ENCODE measurements at regions not wholly inside any gene's neighbourhood (a gene's known extent, or its start where the extent isn't known, plus 50 kb on each side); places are given as distances from the start of the nearest gene placed in this dataset.

GRCh38 chr5:163877865-163878264, 372.4 kb downstream of the MAT2B start:
- TF ChIP-seq, protein P1, sequence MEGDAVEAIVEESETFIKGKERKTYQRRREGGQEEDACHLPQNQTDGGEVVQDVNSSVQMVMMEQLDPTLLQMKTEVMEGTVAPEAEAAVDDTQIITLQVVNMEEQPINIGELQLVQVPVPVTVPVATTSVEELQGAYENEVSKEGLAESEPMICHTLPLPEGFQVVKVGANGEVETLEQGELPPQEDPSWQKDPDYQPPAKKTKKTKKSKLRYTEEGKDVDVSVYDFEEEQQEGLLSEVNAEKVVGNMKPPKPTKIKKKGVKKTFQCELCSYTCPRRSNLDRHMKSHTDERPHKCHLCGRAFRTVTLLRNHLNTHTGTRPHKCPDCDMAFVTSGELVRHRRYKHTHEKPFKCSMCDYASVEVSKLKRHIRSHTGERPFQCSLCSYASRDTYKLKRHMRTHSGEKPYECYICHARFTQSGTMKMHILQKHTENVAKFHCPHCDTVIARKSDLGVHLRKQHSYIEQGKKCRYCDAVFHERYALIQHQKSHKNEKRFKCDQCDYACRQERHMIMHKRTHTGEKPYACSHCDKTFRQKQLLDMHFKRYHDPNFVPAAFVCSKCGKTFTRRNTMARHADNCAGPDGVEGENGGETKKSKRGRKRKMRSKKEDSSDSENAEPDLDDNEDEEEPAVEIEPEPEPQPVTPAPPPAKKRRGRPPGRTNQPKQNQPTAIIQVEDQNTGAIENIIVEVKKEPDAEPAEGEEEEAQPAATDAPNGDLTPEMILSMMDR (conservative IDR thresholded peaks at IDR 0.05) = no peak
- no peak overlapping the region for H3K27ac ChIP-seq

- TF ChIP-seq, protein P1 (conservative IDR thresholded peaks at IDR 0.05) = no peak
- no peak overlapping the region for H3K27ac ChIP-seq
Measured at GRCh38 chr5:163878490-163878889, 373.1 kb downstream of the MAT2B start.

- TF ChIP-seq, protein P1 (conservative IDR thresholded peaks at IDR 0.05) = no peak
- H3K27ac ChIP-seq = no peak overlapping the region
Measured at GRCh38 chr5:163880302-163880701, 374.9 kb downstream of the MAT2B start.

DNA sequence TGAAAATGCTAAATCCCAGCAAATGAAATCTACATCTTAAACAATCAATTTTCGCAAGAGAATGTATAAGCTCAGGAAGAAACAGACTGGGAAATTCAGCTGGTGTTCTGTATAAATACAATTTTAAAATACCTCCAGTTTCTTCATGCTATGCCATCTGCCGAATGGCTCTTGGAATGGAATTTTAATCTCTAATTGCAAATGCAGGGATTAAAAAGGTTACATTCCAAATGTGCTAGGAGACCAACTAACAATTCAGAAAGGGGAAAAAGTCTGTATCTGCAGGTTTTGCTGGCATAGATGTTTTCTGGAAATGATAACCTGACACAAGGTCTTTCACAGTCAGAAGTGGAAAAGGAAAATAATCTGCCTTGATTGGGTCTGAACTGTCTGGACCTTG, 379.7 kb downstream of the MAT2B start:
- TF ChIP-seq, protein P1 (conservative IDR thresholded peaks at IDR 0.05) = no peak
- no peak overlapping the region for H3K27ac ChIP-seq

DNA sequence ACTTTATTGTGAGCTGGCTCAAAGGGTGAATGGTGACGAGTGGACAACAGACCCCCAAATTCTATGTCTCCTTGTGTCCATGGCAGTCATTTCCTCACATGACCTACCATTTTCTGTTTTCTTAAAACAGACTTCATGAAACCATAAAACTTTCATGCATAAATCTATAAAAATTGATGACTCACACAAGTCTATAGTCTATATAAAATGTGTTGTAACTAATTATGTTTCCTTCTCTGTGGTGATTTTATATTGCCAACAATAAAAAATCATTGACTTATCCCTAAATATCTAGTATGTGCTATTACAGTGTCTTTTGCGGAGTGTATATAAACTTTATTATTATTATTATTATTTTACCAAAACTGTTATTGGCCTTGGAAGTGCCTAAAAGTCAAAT, 382.4 kb downstream of the MAT2B start:
- H3K27ac ChIP-seq = no peak overlapping the region
- TF ChIP-seq, protein P1 (conservative IDR thresholded peaks at IDR 0.05) = no peak

DNA sequence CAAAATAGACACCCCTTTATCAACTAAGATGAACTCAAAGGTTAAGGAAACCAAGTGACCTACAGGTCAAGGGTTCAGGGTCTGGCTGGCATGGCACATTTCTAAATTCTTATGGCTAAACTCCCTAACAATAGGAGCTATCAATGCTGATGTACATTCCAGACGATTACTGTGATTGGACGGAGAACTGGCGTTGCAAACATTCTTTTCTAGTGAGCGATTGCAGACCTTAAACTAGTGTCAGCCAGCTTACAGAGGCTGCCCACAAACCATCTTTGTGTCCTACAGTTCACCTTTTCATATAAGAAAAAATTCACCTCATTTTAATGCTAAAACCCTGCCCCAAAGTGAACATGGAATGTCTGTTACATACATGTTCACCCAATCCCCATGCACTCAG, 382.9 kb downstream of the MAT2B start:
- TF ChIP-seq, protein P1 (conservative IDR thresholded peaks at IDR 0.05) = no peak
- no peak overlapping the region for H3K27ac ChIP-seq

- H3K27ac ChIP-seq = no peak overlapping the region
- TF ChIP-seq, protein P1 (conservative IDR thresholded peaks at IDR 0.05) = no peak
Measured at GRCh38 chr5:163889369-163889768, 383.9 kb downstream of the MAT2B start.

- TF ChIP-seq, protein P1 (conservative IDR thresholded peaks at IDR 0.05) = no peak
- no peak overlapping the region for H3K27ac ChIP-seq
Measured at GRCh38 chr5:163890261-163890660, 384.8 kb downstream of the MAT2B start.
